ENCODE measurements at regions not wholly inside any gene's neighbourhood (a gene's known extent, or its start where the extent isn't known, plus 50 kb on each side); places are given as distances from the start of the nearest gene placed in this dataset.

- Mint-ChIP-seq H3K4me1 (ENCODE audit: low read depth in 2 of 2) (peaks cover 51 to 61% of the 10 kb centered on the region in 2 donors), H3K4me3 (peak overlapping the region; percentile 11 to 21), H3K27ac (peak overlapping the region; percentile 18 to 70), H3K27me3 (no peaks in the 10 kb centered on the region), H3K9me3 (no peaks in the 10 kb centered on the region), H3K36me3 (ENCODE audit: insufficient read depth) (peaks cover 9% of the 10 kb centered on the region)
- DNase-seq, result no peak
- ATAC-seq (replicated peaks), result no peak
Measured at GRCh38 chr15:38698254-38698653, 133.6 kb upstream of the RASGRP1 start.

DNA sequence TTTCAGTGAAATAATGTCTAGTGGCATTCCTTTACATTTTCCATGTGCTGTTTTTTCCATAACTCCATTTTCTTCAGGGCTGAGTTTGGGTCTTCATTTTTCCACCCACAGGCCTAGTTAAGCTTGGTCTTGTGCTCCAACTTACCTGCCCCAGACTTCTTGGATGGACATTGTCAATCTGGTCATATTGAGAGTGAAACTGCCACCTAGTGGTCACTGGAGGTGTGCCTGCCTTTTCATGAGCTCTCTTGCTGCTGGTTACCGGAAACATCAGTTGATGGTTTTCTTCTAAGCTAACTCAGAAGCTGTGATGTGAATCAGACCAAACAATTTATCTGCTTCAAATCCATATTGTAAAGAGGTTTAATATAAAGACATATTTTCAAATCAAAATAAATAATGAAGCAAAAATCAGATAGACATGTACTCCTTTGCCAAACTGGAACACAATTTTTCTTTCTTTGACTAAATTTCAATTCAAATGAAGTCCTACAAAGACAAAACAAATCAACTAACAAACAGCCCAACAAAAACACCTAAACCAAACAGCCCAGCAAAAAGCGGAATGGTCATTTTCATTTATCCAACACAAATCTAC is 135.1 kb upstream of the RASGRP1 start:
- no peaks in the 10 kb centered on the region for H3K27me3 Mint-ChIP-seq
- no peaks in the 10 kb centered on the region for H3K9me3 Mint-ChIP-seq
- H3K27ac Mint-ChIP-seq, result peak overlapping the region; percentile 18 to 52
- peaks cover 43 to 52% of the 10 kb centered on the region in 2 donors for H3K4me1 Mint-ChIP-seq (ENCODE audit: low read depth in 2 of 2)
- H3K36me3 Mint-ChIP-seq (ENCODE audit: insufficient read depth), result peaks cover 9% of the 10 kb centered on the region
- H3K4me3 Mint-ChIP-seq, result peak overlapping the region in 1 of 2 donors; percentile 46
- peak; percentile 26 for ATAC-seq (replicated peaks)
- peak; percentile 62 to 67 (median 65) for DNase-seq

DNA sequence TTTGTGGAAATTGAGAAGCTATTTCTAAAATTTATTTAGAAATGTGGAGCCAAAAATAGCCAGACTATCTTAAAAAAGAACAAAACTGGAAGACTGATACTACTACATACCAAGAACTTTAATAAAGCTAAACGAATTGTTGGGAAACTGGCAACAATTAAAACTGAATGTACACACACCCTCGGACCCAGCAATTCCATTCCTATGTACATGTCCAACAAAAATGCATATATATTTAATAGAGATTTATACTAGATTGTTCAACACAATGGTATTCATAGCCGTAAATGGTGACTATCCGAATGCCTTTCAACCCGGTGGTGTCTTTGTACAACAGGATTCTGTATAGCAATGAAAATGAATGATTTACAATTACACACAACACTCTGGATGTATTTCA is 136.5 kb upstream of the RASGRP1 start:
- H3K4me3 Mint-ChIP-seq, result no peak overlapping the region
- ATAC-seq (replicated peaks) (no peak), DNase-seq (no peak)
- H3K9me3 Mint-ChIP-seq, result no peaks in the 10 kb centered on the region
- peaks cover 7% of the 10 kb centered on the region for H3K36me3 Mint-ChIP-seq (ENCODE audit: insufficient read depth)
- no peaks in the 10 kb centered on the region for H3K27me3 Mint-ChIP-seq
- H3K4me1 Mint-ChIP-seq (ENCODE audit: low read depth in 2 of 2), result peaks cover 28 to 38% of the 10 kb centered on the region in 2 donors
- no peak overlapping the region for H3K27ac Mint-ChIP-seq

DNA sequence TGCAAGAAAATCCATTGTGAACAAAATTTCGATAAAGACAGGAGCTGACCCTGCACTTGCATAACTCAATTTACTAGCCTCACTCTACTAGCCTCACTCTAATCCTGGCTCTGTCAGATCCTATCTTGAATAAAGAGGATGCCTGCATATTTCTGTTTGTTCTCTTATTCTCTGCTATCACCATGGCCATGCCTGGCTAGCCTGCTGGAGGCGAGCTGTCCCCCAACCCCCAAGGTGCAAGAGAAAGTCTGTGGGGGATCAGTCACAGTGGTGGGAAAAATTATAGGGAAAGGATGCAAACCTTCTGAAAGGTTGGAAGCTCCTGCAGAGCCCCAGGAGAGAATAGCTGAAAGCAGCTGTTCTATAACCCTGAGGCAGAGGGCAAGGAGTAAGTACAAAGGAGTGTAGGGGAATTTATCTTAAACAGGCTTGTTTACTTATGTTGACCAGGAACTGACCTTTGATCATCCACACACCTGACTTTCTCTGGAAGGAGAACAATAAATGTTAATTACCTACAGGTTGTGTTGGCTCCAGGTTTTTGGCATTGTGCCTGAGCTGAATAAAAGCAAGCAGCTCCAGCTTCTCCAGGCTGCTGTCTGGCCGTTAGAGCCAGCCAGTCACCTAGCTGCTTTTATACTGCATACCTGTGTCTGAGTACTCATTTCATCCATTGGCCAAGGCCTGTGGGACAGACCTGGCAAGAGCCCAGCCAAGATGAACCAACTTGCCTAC is 137.7 kb upstream of the RASGRP1 start:
- Mint-ChIP-seq H3K27me3 (peaks cover 0 to 6% of the 10 kb centered on the region in 2 donors), H3K27ac (no peak overlapping the region), H3K9me3 (no peaks in the 10 kb centered on the region), H3K4me3 (no peak overlapping the region), H3K4me1 (ENCODE audit: low read depth in 2 of 2) (peaks cover 16 to 26% of the 10 kb centered on the region in 2 donors), H3K36me3 (ENCODE audit: insufficient read depth) (no peaks in the 10 kb centered on the region)
- no peak for ATAC-seq (replicated peaks)
- DNase-seq, result no peak

DNA sequence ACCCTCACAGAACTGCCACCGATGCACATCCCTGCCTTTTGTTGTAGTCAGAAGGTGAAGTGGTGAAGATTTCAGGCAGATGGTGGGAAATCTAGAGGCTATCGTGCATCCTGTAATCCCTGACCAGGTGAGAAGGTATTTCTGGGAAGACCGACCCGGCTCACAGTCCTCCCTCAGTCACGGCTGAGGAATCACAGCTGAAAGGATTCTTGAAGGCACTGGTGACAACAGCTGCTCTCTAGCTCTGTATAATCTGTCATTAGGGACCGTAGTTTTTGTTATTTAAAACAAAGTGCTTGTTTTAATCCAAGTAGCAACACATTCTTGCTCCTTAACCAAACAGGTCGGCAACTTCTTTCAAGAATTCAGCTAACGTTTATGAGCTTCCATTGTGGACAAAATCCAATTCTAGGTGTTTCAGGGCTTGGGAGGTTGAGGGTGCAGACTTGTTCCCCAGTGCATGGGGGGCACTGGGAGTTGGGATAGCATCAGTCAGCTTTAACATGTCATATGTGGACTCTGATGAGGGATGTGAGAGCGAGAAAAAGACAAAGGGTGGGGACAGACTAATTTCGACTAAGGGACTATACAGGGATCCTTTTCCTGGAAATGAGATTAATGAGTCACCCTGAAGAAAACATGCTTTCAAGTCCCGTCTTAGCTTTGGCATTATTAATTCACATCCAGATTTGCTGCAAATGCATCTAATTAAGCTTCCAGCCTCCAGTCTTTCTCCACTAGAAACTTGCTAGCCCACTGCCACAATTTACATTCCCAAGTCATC is 141.0 kb upstream of the RASGRP1 start:
- H3K27ac Mint-ChIP-seq, result no peak overlapping the region
- H3K9me3 Mint-ChIP-seq, result no peaks in the 10 kb centered on the region
- no peak overlapping the region for H3K4me3 Mint-ChIP-seq
- no peaks in the 10 kb centered on the region for H3K4me1 Mint-ChIP-seq (ENCODE audit: low read depth in 2 of 2)
- DNase-seq, result no peak
- no peak for ATAC-seq (replicated peaks)
- H3K27me3 Mint-ChIP-seq, result peaks cover 0 to 6% of the 10 kb centered on the region in 2 donors
- no peaks in the 10 kb centered on the region for H3K36me3 Mint-ChIP-seq (ENCODE audit: insufficient read depth)

DNA sequence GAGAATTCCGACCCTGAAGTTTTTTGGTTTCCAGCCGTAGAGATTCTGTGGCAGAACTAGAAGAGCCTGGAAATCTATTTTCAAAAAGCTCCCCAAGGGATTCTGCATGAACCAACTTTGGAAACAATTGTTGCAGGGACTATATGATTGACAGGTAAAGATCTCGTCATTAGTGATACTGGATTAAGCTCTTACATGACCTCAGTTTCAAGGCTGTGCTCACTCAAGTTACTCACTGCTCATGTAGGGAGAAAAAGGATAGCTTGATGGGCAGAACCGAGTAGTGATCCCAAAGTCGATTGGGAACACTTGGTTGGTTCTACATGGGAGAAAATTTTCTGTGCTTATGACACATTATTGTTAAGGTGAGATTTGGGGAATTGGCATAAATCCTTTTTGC is 142.3 kb upstream of the RASGRP1 start:
- no peaks in the 10 kb centered on the region for H3K36me3 Mint-ChIP-seq (ENCODE audit: insufficient read depth)
- no peak overlapping the region for H3K4me3 Mint-ChIP-seq
- DNase-seq (no peak), ATAC-seq (replicated peaks) (no peak)
- no peaks in the 10 kb centered on the region for H3K9me3 Mint-ChIP-seq
- H3K27me3 Mint-ChIP-seq, result peaks cover 0 to 6% of the 10 kb centered on the region in 2 donors
- no peak overlapping the region for H3K27ac Mint-ChIP-seq
- H3K4me1 Mint-ChIP-seq (ENCODE audit: low read depth in 2 of 2), result no peaks in the 10 kb centered on the region

DNA sequence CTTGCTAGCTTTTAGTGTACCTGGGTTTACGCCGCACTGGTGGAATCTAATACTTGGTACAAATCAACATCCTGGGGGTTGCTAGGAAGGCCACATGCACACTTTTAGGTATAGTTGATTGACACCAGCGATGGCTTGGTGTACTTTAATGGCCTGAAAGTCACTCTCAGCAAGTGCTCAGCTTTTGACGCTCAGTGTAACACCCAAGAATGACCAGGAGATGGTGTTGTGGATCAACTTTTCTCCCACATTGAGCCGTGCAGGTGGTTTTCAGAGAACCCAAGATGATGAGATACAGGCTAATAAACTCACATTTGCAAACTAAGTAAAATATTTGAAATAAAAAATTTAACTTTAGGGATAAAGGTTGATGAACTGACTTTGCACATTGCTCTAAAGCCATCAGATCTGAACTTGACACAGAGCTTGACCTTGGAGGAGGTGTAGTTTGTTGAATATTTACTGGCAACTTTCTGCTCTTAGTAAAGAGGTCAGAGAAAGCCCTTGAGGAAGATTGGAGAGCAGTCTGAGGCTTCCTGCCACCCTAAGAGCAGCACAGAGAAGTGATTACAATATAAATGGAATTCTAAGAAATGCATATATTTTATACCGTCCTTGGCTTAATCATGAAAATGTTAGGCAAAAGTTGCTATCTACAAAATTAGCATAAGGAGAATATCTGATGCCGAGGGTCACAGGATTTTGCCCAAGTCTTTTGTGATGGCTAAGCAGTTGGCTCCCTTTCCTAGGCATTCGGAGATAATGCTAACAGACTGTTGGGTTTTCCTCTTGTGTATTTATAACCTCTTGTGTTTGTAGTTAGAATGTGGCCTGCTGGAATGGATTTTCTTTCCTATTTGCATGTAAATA is 143.4 kb upstream of the RASGRP1 start:
- no peak overlapping the region for H3K27ac Mint-ChIP-seq

GRCh38 chr15:38708672-38709180 is 144.1 kb upstream of the RASGRP1 start:
- no peaks in the 10 kb centered on the region for H3K36me3 Mint-ChIP-seq (ENCODE audit: insufficient read depth)
- no peaks in the 10 kb centered on the region for H3K9me3 Mint-ChIP-seq
- H3K27me3 Mint-ChIP-seq, result peaks cover 0 to 6% of the 10 kb centered on the region in 2 donors
- no peak overlapping the region for H3K27ac Mint-ChIP-seq
- no peak for ATAC-seq (replicated peaks)
- no peak overlapping the region for H3K4me3 Mint-ChIP-seq
- no peak for DNase-seq
- no peaks in the 10 kb centered on the region for H3K4me1 Mint-ChIP-seq (ENCODE audit: low read depth in 2 of 2)

More for the DNA sequence above, 143.4 kb upstream of the RASGRP1 start:
- peaks cover 0 to 6% of the 10 kb centered on the region in 2 donors for H3K27me3 Mint-ChIP-seq
- H3K4me3 Mint-ChIP-seq, result no peak overlapping the region
- ATAC-seq (replicated peaks) (peak; percentile 92), DNase-seq (peak; percentile 27 to 41 (median 41))
- H3K4me1 Mint-ChIP-seq (ENCODE audit: low read depth in 2 of 2), result no peaks in the 10 kb centered on the region
- no peaks in the 10 kb centered on the region for H3K9me3 Mint-ChIP-seq
- no peaks in the 10 kb centered on the region for H3K36me3 Mint-ChIP-seq (ENCODE audit: insufficient read depth)

DNA sequence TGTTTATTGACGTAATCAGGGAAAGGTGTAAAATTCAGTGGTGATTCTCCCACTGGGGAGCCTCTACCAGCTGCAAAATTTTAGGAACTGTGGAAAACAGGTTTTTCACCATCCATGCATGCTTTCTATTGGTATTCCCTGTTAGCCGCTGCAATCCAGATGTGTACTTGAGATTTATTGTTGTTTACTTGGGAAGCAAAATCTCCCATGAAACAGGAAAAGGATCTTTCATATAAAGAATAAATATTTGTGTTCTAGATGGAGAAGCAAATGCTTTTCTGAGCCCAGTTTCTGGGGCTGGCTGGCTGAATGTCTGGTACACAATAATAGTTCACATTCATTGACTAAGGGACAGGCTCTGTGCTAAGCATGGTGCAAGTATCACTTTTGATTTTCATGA is 144.6 kb upstream of the RASGRP1 start:
- H3K36me3 Mint-ChIP-seq (ENCODE audit: insufficient read depth), result no peaks in the 10 kb centered on the region
- peaks cover 0 to 6% of the 10 kb centered on the region in 2 donors for H3K27me3 Mint-ChIP-seq
- DNase-seq (no peak), ATAC-seq (replicated peaks) (no peak)
- no peak overlapping the region for H3K27ac Mint-ChIP-seq
- no peak overlapping the region for H3K4me3 Mint-ChIP-seq
- no peaks in the 10 kb centered on the region for H3K9me3 Mint-ChIP-seq
- no peaks in the 10 kb centered on the region for H3K4me1 Mint-ChIP-seq (ENCODE audit: low read depth in 2 of 2)

DNA sequence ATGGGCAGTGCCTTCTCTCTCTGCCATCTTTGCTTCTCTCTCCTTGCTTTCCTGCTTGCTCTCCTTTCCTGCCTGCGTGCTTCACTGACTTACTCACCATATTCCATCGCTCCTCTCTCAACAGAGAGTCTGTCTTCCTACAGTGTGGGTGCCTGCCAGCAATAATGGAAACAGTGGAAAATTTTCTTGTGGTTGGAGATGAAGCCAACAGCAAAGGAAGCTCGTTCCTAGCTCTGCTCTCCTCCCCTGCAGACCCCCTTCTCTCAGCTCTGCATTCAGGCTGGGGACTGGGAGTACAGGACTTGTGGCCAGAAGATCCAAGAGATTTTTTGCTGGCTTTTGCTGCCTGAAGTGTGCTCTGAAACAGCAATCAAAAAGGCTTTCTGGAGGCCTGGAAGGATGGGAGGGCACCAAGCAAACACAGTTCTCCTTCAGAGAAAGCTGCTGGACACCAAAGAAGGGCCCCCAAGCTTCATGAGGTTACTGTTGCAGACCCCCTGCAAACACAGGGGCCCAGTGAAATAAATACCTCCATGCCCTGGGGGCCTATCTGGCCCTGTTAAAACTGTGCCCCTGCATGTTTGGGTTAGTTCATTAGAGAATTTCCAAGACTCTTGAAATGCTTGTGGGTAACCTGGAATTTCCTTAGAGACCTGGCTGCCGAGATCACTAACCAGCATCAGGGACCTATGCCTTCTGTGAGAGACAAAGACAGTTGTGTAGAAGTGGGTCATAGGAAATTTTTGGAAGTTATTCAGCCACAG is 149.9 kb upstream of the RASGRP1 start:
- H3K27ac Mint-ChIP-seq, result no peak overlapping the region
- H3K36me3 Mint-ChIP-seq (ENCODE audit: insufficient read depth), result no peaks in the 10 kb centered on the region
- no peaks in the 10 kb centered on the region for H3K4me1 Mint-ChIP-seq (ENCODE audit: low read depth in 2 of 2)
- H3K27me3 Mint-ChIP-seq, result peaks cover 0 to 7% of the 10 kb centered on the region in 2 donors
- DNase-seq (no peak), ATAC-seq (replicated peaks) (no peak)
- no peaks in the 10 kb centered on the region for H3K9me3 Mint-ChIP-seq
- no peak overlapping the region for H3K4me3 Mint-ChIP-seq

DNA sequence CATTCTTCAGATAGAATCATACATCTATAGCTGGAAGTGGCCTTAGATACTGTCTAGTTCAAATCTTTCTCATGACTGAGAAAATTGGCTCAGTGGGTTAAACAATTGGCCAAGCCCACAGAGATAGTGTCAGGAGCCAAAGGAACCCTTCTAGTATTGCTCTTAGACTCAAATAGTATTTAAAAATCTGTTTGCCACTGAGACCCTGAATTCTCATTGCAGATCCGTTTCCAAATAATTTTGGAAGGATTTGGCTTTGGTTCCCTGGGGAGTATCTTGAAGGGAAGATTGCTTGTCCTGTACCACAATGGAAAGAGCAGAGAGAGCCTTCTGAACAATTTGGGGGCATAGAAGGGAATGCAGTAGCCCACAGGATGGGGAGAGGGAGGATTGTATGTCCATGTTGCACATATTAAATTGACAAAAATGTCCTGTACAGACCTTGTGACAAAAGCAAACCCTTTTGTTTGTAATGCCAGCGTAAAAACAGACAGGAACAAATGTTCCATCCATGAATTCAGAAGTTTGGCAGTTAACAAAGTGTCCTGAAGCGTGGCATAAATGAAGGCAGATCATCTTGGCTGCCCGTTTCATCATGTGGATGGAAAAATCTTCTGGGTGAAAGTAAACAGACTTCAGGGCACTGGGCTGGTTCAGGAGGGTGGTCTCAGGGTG is 156.4 kb upstream of the RASGRP1 start:
- Mint-ChIP-seq H3K27me3 (peaks cover 0 to 7% of the 10 kb centered on the region in 2 donors), H3K9me3 (no peaks in the 10 kb centered on the region), H3K36me3 (ENCODE audit: insufficient read depth) (no peaks in the 10 kb centered on the region), H3K4me1 (ENCODE audit: low read depth in 2 of 2) (no peaks in the 10 kb centered on the region), H3K4me3 (no peak overlapping the region), H3K27ac (no peak overlapping the region)
- DNase-seq (no peak), ATAC-seq (replicated peaks) (no peak)

- Mint-ChIP-seq H3K27me3 (peaks cover 4 to 7% of the 10 kb centered on the region in 2 donors), H3K4me1 (ENCODE audit: low read depth in 2 of 2) (no peaks in the 10 kb centered on the region), H3K9me3 (no peaks in the 10 kb centered on the region), H3K27ac (no peak overlapping the region), H3K4me3 (no peak overlapping the region), H3K36me3 (ENCODE audit: insufficient read depth) (no peaks in the 10 kb centered on the region)
- ATAC-seq (replicated peaks) (no peak), DNase-seq (no peak)
Measured at GRCh38 chr15:38721568-38721945, 156.9 kb upstream of the RASGRP1 start.
